Fibroblast of the aortic adventitia (primary cell): ENCODE measurements at regions not wholly inside any gene's neighbourhood (a gene's known extent, or its start where the extent isn't known, plus 50 kb on each side); places are given as distances from the start of the nearest gene placed in this dataset.

ENCODE experiments used
- DNase-seq: peaks from one replicate; pipeline ENCODE4 v3.0.0-alpha.2; 2010; ENCODE audit warnings: low read depth
- H3K4me3 ChIP-seq: 2 replicates; pipeline ENCODE4 v1.5.1; 2011; ENCODE audit warnings: low read depth, mild to moderate bottlenecking, control low read depth, low read length, moderate library complexity
- CTCF ChIP-seq: IDR thresholded peaks from 2 replicates; pipeline ENCODE4 v1.5.1; 2011; ENCODE audit warnings: mild to moderate bottlenecking, low read length, control low read depth, inconsistent platforms; ENCODE audit not compliant: insufficient read depth

- DNase-seq = no peak
- TF ChIP-seq CTCF = no peak
- H3K4me3 ChIP-seq = no peak overlapping the region
These were observed 635.8 kb upstream of the FOXG1 start for GRCh38 chr14:28130610-28131284.

DNA sequence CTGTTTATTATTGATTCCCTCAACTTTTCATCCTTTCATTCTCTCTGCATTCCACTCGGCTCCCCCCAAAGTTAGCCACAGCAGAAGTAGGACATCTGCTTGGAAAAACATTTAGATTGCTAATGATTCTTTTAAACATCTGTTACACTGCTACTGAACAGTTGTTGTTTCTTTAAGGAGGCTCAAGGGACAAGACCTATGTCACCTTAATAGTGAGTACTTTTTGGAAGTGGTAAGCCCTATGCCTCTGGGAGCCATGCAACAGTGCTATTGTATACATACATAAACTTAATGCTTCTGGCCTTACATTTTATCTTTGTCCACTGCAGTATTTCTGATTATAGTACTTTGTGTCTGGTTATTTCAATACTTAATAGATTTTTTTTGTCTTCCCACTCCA lies 628.2 kb upstream of the FOXG1 start:
- no peak overlapping the region for H3K4me3 ChIP-seq
- no peak for DNase-seq
- TF ChIP-seq CTCF = no peak

DNA sequence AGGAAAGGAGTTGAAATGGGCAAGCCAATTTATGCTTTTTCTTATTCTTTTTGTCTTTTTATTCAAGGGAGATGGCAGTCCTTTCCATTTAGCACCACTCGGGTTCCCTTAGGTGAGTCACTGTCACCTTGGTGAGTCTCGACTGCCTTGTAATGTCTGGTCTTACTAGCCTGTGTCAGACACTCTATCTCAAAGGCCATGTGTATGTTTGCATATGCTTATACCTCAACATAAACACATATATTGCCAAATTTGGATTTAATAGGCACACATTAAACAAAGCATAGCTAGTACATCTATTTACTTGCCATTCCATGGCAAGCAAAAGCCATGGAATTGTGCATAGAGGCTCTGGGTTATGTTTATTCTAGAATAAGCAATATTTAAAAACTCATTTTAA lies 624.9 kb upstream of the FOXG1 start:
- H3K4me3 ChIP-seq = no peak overlapping the region
- no peak for TF ChIP-seq CTCF
- DNase-seq = no peak

DNA sequence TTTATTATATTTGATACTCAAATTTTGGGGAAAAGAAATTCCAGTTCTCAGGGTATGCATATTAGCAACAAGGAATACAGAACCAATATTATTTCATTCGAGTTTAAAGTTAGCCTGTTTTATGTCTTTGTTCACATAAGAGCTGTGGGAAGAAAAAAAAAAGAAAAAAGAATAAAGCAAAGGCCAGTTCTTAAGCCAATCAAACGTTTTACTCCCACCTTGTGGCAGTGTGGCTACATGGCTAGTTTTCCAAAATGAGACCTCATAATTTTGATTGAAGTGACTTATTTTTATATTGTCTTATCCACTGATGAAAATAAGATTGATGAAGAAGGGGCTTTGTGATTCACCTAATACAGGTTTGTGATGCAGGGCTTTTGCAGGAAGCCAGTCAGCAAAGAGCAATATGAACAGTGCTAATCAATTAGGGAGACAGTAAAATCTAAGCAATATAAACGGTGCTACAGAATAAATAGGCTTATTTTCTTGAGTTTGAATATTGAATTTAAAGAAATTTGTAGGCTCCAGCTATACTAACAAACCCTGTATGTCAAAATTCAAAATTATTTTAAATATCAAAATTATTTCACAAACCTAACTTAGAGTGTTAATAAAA lies 624.1 kb upstream of the FOXG1 start:
- no peak overlapping the region for H3K4me3 ChIP-seq
- DNase-seq = peak; percentile 12
- peak; percentile 26 for TF ChIP-seq CTCF

GRCh38 chr14:28143316-28143715 lies 623.3 kb upstream of the FOXG1 start:
- no peak for TF ChIP-seq CTCF
- no peak overlapping the region for H3K4me3 ChIP-seq
- no peak for DNase-seq

GRCh38 chr14:28151926-28152325 lies 614.7 kb upstream of the FOXG1 start:
- no peak for DNase-seq
- no peak for TF ChIP-seq CTCF
- no peak overlapping the region for H3K4me3 ChIP-seq

GRCh38 chr14:28152453-28153044 lies 614.0 kb upstream of the FOXG1 start:
- H3K4me3 ChIP-seq = no peak overlapping the region
- TF ChIP-seq CTCF = no peak
- no peak for DNase-seq
